ENCODE measurements at regions not wholly inside any gene's neighbourhood (a gene's known extent, or its start where the extent isn't known, plus 50 kb on each side); places are given as distances from the start of the nearest gene placed in this dataset.
A peak's percentile ranks its signal among the peaks of the same experiment; 100 is the strongest.

- TF ChIP-seq, protein P1, sequence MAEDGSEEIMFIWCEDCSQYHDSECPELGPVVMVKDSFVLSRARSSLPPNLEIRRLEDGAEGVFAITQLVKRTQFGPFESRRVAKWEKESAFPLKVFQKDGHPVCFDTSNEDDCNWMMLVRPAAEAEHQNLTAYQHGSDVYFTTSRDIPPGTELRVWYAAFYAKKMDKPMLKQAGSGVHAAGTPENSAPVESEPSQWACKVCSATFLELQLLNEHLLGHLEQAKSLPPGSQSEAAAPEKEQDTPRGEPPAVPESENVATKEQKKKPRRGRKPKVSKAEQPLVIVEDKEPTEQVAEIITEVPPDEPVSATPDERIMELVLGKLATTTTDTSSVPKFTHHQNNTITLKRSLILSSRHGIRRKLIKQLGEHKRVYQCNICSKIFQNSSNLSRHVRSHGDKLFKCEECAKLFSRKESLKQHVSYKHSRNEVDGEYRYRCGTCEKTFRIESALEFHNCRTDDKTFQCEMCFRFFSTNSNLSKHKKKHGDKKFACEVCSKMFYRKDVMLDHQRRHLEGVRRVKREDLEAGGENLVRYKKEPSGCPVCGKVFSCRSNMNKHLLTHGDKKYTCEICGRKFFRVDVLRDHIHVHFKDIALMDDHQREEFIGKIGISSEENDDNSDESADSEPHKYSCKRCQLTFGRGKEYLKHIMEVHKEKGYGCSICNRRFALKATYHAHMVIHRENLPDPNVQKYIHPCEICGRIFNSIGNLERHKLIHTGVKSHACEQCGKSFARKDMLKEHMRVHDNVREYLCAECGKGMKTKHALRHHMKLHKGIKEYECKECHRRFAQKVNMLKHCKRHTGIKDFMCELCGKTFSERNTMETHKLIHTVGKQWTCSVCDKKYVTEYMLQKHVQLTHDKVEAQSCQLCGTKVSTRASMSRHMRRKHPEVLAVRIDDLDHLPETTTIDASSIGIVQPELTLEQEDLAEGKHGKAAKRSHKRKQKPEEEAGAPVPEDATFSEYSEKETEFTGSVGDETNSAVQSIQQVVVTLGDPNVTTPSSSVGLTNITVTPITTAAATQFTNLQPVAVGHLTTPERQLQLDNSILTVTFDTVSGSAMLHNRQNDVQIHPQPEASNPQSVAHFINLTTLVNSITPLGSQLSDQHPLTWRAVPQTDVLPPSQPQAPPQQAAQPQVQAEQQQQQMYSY (CRISPR knock-in tag; IDR thresholded peaks at IDR 0.05): peak; percentile 46; the same call in 1 of the 2 replicates
- TF ChIP-seq, protein P2, sequence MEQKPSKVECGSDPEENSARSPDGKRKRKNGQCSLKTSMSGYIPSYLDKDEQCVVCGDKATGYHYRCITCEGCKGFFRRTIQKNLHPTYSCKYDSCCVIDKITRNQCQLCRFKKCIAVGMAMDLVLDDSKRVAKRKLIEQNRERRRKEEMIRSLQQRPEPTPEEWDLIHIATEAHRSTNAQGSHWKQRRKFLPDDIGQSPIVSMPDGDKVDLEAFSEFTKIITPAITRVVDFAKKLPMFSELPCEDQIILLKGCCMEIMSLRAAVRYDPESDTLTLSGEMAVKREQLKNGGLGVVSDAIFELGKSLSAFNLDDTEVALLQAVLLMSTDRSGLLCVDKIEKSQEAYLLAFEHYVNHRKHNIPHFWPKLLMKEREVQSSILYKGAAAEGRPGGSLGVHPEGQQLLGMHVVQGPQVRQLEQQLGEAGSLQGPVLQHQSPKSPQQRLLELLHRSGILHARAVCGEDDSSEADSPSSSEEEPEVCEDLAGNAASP (CRISPR knock-in tag; IDR thresholded peaks at IDR 0.05; ENCODE audit: borderline replicate concordance): peak; percentile 84; the same call in 1 of the 2 replicates
- TF ChIP-seq AFF4 (CRISPR knock-in tag; IDR thresholded peaks at IDR 0.05) (peak; percentile 9; the same call in 1 of the 2 replicates), ZNF251 (CRISPR knock-in tag; IDR thresholded peaks at IDR 0.05) (no peak), EP300 (IDR thresholded peaks at IDR 0.05; ENCODE audit: low read depth in 2 of 2, low read length in 2 of 2) (peak in 1 of 2 experiments; percentile 94; a peak in 2 of 4 replicates), EP300 (CRISPR knock-in tag; IDR thresholded peaks at IDR 0.05; ENCODE audit: borderline replicate concordance) (peak; percentile 64), CBX1 (IDR thresholded peaks at IDR 0.05; ENCODE audit: low read depth) (no peak), ZNF878 (CRISPR knock-in tag; IDR thresholded peaks at IDR 0.05) (peak; percentile 76), KMT2B (CRISPR knock-in tag; IDR thresholded peaks at IDR 0.05) (peak; percentile 48), KLF12 (CRISPR knock-in tag; IDR thresholded peaks at IDR 0.05; ENCODE audit: borderline replicate concordance) (peak; percentile 77; the same call in 1 of the 2 replicates), ZNF430 (CRISPR knock-in tag; IDR thresholded peaks at IDR 0.05) (peak; percentile 86; the same call in 1 of the 2 replicates), RARG (CRISPR knock-in tag; IDR thresholded peaks at IDR 0.05; ENCODE audit: low read depth) (0 out of 2 replicates have a peak, but pooled peaks have one; percentile 11), ZXDC (CRISPR knock-in tag; IDR thresholded peaks at IDR 0.05) (no peak), PTBP1 (IDR thresholded peaks at IDR 0.05; ENCODE audit: low read depth, low read length, poor library complexity, severe bottlenecking) (no peak)
- TF ChIP-seq, protein P3, sequence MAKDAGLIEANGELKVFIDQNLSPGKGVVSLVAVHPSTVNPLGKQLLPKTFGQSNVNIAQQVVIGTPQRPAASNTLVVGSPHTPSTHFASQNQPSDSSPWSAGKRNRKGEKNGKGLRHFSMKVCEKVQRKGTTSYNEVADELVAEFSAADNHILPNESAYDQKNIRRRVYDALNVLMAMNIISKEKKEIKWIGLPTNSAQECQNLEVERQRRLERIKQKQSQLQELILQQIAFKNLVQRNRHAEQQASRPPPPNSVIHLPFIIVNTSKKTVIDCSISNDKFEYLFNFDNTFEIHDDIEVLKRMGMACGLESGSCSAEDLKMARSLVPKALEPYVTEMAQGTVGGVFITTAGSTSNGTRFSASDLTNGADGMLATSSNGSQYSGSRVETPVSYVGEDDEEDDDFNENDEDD (CRISPR knock-in tag; IDR thresholded peaks at IDR 0.05; ENCODE audit: borderline replicate concordance): peak; percentile 54; the same call in 1 of the 2 replicates
Observed at GRCh38 chr2:48219555-48220436, 94.7 kb upstream of the FOXN2 start (continued).
